ENCODE measurements at regions not wholly inside any gene's neighbourhood (a gene's known extent, or its start where the extent isn't known, plus 50 kb on each side); places are given as distances from the start of the nearest gene placed in this dataset.

GRCh38 chr12:78711954-78712353, 152.6 kb upstream of the SYT1 start:
- no peak for DNase-seq (ENCODE audit: insufficient read length, low spot score)
- TF ChIP-seq SPI1 (IDR thresholded peaks at IDR 0.05; ENCODE audit: low read depth, low read length): no peak
- TF ChIP-seq POLR2AphosphoS5 (IDR thresholded peaks at IDR 0.05; ENCODE audit: low read depth, low read length): no peak
- TF ChIP-seq PAX5 (IDR thresholded peaks at IDR 0.05; ENCODE audit: insufficient read depth, low read length, severe bottlenecking): no peak
- TF ChIP-seq POU2F2 (IDR thresholded peaks at IDR 0.05; ENCODE audit: low read depth, low read length): no peak
- TF ChIP-seq POLR2A (IDR thresholded peaks at IDR 0.05; ENCODE audit: low read depth, low read length): no peak
- TF ChIP-seq TAF1 (IDR thresholded peaks at IDR 0.05; ENCODE audit: low read depth, low read length): no peak
- no peak for FAIRE-seq

GRCh38 chr12:78712834-78713481, 151.6 kb upstream of the SYT1 start:
- no peak for DNase-seq (ENCODE audit: insufficient read length, low spot score)
- TF ChIP-seq POLR2A (IDR thresholded peaks at IDR 0.05; ENCODE audit: low read depth, low read length) (no peak), POLR2AphosphoS5 (IDR thresholded peaks at IDR 0.05; ENCODE audit: low read depth, low read length) (no peak), PAX5 (IDR thresholded peaks at IDR 0.05; ENCODE audit: insufficient read depth, low read length, severe bottlenecking) (no peak)
- FAIRE-seq: no peak

DNA sequence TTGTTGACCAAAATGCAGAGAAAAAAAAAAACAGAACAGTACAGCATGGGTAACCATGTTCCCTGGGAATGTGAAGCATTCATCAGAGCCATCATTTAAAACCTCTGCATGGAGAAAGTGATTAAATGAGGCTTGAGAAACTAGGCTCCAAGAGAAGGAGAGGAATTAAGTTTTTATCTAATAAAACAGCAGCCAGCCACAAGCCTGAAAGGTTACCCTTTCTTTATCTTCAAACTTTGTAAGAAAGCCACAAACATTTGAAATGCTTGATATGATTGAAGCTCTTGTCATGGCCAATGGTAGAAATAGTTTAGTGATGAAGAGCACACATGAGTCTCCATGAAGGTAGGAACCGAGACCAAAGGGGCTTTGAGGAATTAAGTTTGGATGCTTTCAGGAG, 144.9 kb upstream of the SYT1 start:
- TF ChIP-seq PAX5 (IDR thresholded peaks at IDR 0.05; ENCODE audit: insufficient read depth, low read length, severe bottlenecking) (no peak), SPI1 (IDR thresholded peaks at IDR 0.05; ENCODE audit: low read depth, low read length) (no peak), POU2F2 (IDR thresholded peaks at IDR 0.05; ENCODE audit: low read depth, low read length) (no peak), POLR2AphosphoS5 (IDR thresholded peaks at IDR 0.05; ENCODE audit: low read depth, low read length) (no peak), TAF1 (IDR thresholded peaks at IDR 0.05; ENCODE audit: low read depth, low read length) (no peak), POLR2A (IDR thresholded peaks at IDR 0.05; ENCODE audit: low read depth, low read length) (no peak)
- FAIRE-seq (no peak), DNase-seq (ENCODE audit: insufficient read length, low spot score) (no peak)

- TF ChIP-seq SPI1 (IDR thresholded peaks at IDR 0.05; ENCODE audit: low read depth, low read length) (no peak), TAF1 (IDR thresholded peaks at IDR 0.05; ENCODE audit: low read depth, low read length) (no peak), POLR2AphosphoS5 (IDR thresholded peaks at IDR 0.05; ENCODE audit: low read depth, low read length) (no peak), PAX5 (IDR thresholded peaks at IDR 0.05; ENCODE audit: insufficient read depth, low read length, severe bottlenecking) (no peak), POLR2A (IDR thresholded peaks at IDR 0.05; ENCODE audit: low read depth, low read length) (no peak), POU2F2 (IDR thresholded peaks at IDR 0.05; ENCODE audit: low read depth, low read length) (no peak)
- no peak for DNase-seq (ENCODE audit: insufficient read length, low spot score)
- no peak for FAIRE-seq
Observed at GRCh38 chr12:78721906-78722305, 142.7 kb upstream of the SYT1 start.

DNA sequence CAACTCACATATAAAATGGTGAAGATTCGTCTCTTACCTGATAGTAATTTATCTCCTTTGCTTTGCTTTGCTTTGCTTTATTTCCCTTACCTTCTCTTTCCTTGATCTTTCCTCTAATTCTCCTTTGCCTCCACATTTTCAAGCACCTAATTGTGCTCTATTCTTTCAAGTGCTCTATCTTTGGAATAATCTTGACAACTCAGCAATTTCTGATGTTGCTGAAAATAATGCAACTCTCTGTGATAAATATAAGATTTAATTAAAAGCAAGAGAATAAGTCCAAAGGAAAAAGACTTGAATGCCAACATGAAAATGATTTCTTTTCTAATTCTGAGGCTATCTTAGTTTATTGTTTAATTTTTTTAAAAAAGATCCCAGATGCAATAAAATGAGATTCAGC, 139.5 kb upstream of the SYT1 start:
- no peak for DNase-seq (ENCODE audit: insufficient read length, low spot score)
- FAIRE-seq: no peak

DNA sequence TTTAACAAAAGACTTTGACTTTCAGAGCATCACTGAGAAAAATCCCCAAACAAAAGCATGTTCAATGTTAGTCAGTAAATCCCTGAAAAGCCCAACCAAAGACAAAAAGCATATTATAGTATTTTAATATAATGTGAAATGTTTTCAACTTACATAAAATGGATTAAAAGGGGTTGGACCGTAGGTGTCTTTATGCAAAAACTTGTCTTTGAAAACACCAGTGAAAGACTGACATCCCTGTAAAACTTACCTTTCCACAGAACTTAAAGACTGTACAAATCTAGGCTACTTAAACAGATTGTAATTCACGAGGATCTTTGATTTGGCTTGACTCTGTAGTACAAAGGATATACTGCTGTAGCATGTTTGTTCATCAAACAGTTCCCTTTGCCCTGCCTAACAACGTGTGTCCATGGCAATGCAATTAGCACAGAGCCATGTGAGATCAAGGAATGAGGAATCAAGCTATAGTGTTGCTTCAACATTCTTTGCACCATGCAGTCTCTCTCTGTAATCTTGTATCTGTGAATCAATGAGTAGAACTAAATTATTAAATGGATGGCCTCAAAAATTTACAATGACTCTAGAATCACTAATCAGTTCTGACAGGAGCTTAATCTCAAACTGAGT, 138.5 kb upstream of the SYT1 start:
- TF ChIP-seq TAF1 (IDR thresholded peaks at IDR 0.05; ENCODE audit: low read depth, low read length) (no peak), PAX5 (IDR thresholded peaks at IDR 0.05; ENCODE audit: insufficient read depth, low read length, severe bottlenecking) (no peak), SPI1 (IDR thresholded peaks at IDR 0.05; ENCODE audit: low read depth, low read length) (no peak), POLR2AphosphoS5 (IDR thresholded peaks at IDR 0.05; ENCODE audit: low read depth, low read length) (no peak), POU2F2 (IDR thresholded peaks at IDR 0.05; ENCODE audit: low read depth, low read length) (no peak), POLR2A (IDR thresholded peaks at IDR 0.05; ENCODE audit: low read depth, low read length) (no peak)
- no peak for DNase-seq (ENCODE audit: insufficient read length, low spot score)
- FAIRE-seq: no peak

More for the DNA sequence above, 139.5 kb upstream of the SYT1 start:
- TF ChIP-seq POLR2AphosphoS5 (IDR thresholded peaks at IDR 0.05; ENCODE audit: low read depth, low read length) (no peak), POLR2A (IDR thresholded peaks at IDR 0.05; ENCODE audit: low read depth, low read length) (no peak), PAX5 (IDR thresholded peaks at IDR 0.05; ENCODE audit: insufficient read depth, low read length, severe bottlenecking) (no peak), POU2F2 (IDR thresholded peaks at IDR 0.05; ENCODE audit: low read depth, low read length) (no peak), SPI1 (IDR thresholded peaks at IDR 0.05; ENCODE audit: low read depth, low read length) (no peak), TAF1 (IDR thresholded peaks at IDR 0.05; ENCODE audit: low read depth, low read length) (no peak)

GRCh38 chr12:78726854-78727253, 137.7 kb upstream of the SYT1 start:
- FAIRE-seq (no peak), DNase-seq (ENCODE audit: insufficient read length, low spot score) (no peak)
- TF ChIP-seq POLR2AphosphoS5 (IDR thresholded peaks at IDR 0.05; ENCODE audit: low read depth, low read length) (no peak), TAF1 (IDR thresholded peaks at IDR 0.05; ENCODE audit: low read depth, low read length) (no peak)

GRCh38 chr12:78732481-78732880, 132.1 kb upstream of the SYT1 start:
- no peak for TF ChIP-seq TAF1 (IDR thresholded peaks at IDR 0.05; ENCODE audit: low read depth, low read length)
- TF ChIP-seq PAX5 (IDR thresholded peaks at IDR 0.05; ENCODE audit: insufficient read depth, low read length, severe bottlenecking): no peak
- no peak for TF ChIP-seq POLR2A (IDR thresholded peaks at IDR 0.05; ENCODE audit: low read depth, low read length)
- no peak for TF ChIP-seq POU2F2 (IDR thresholded peaks at IDR 0.05; ENCODE audit: low read depth, low read length)
- no peak for TF ChIP-seq SPI1 (IDR thresholded peaks at IDR 0.05; ENCODE audit: low read depth, low read length)
- FAIRE-seq (no peak), DNase-seq (ENCODE audit: insufficient read length, low spot score) (no peak)

- no peak for DNase-seq (ENCODE audit: insufficient read length, low spot score)
- no peak for TF ChIP-seq TAF1 (IDR thresholded peaks at IDR 0.05; ENCODE audit: low read depth, low read length)
Observed at GRCh38 chr12:78739653-78740052, 124.9 kb upstream of the SYT1 start.

DNA sequence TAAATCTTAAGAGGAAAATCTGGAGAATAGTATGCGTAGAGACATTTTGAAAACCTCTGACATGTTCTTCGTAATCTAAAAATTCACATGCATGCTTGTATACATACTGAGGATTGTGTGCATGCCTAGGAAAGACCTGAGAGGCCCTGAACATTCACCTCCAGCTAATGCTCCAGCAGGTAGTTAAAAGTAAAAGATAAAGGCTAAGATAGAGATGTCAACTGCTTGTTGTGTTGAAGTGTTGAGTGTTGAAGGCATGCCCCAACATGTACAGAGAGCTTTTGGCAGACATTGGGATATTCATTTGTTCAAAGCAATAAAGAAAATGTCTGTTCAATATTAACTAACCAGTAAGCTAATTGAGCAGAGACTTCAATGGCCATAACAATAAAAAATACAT, 118.6 kb upstream of the SYT1 start:
- no peak for TF ChIP-seq POU2F2 (IDR thresholded peaks at IDR 0.05; ENCODE audit: low read depth, low read length)
- no peak for TF ChIP-seq SPI1 (IDR thresholded peaks at IDR 0.05; ENCODE audit: low read depth, low read length)
- TF ChIP-seq POLR2A (IDR thresholded peaks at IDR 0.05; ENCODE audit: low read depth, low read length): no peak
- TF ChIP-seq PAX5 (IDR thresholded peaks at IDR 0.05; ENCODE audit: insufficient read depth, low read length, severe bottlenecking): no peak
- DNase-seq (ENCODE audit: insufficient read length, low spot score) (no peak), FAIRE-seq (no peak)

More at GRCh38 chr12:78739653-78740052, 124.9 kb upstream of the SYT1 start:
- no peak for FAIRE-seq

Data from GM12891 (cell line).